Activated T-cell treated with anti-CD3 and anti-CD28 coated beads, Interleukin-2, amount 50 U/mL, for 72 hours (primary cell): ENCODE measurements at regions not wholly inside any gene's neighbourhood (a gene's known extent, or its start where the extent isn't known, plus 50 kb on each side); places are given as distances from the start of the nearest gene placed in this dataset.

Experiments
- ATAC-seq, 2 donors: fragments of 150-1000 bp; cut with Tn5 transposase; replicated peaks in 1 of 2; 2 replicates each; pipeline ENCODE4 v1.10.0; 2021; ENCODE audit warnings: moderate library complexity in 2 of 2, mild to moderate bottlenecking in 1 of 2
- DNase-seq, 2 donors: peaks; one replicate each; pipeline ENCODE4 v3.0.0; 2021 to 2022; ENCODE audit warnings: mixed read lengths in 1 of 2
- H3K27ac Mint-ChIP-seq: one replicate; pipeline ENCODE4 v1.8.0; 2022; ENCODE audit warnings: mild to moderate bottlenecking, moderate library complexity, mixed read lengths
- H3K27me3 Mint-ChIP-seq: one replicate; pipeline ENCODE4 v1.8.0; 2022; ENCODE audit warnings: low read depth, mixed read lengths
- H3K36me3 Mint-ChIP-seq, 2 donors: one replicate each; pipeline ENCODE4 v1.8.0; 2022; ENCODE audit warnings: mixed read lengths in 2 of 2, mild to moderate bottlenecking in 1 of 2; ENCODE audit not compliant: insufficient read depth in 2 of 2
- H3K4me1 Mint-ChIP-seq: one replicate; pipeline ENCODE4 v1.8.0; 2022; ENCODE audit warnings: low read depth, mixed read lengths
- H3K4me3 Mint-ChIP-seq, 2 donors: one replicate each; pipeline ENCODE4 v1.8.0; 2022; ENCODE audit warnings: mild to moderate bottlenecking in 2 of 2, mixed read lengths in 2 of 2, moderate library complexity in 2 of 2
- H3K9me3 Mint-ChIP-seq, 2 donors: one replicate each; pipeline ENCODE4 v1.8.0; 2022; ENCODE audit warnings: mixed read lengths in 2 of 2

DNA sequence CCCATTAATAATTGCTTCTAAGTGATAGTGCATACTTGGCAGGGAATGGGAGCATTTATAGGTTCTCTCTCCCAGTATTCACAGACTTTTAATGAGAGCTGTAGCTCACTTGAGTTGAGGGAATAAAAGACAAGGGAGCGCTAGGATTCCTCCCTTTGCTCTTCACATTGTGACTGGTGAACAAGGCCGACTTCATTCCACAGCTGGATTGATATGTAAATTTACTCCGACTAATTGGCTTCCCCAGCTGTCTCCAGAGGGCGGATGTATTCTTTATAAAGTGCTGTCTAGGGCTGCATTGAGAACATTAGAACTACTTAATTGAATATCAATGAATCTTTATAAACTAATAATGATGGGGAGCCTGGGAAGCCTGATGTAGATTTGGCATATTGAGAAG is 63.4 kb downstream of the GPR50 start:
- DNase-seq: no peak
- H3K27ac Mint-ChIP-seq: no peak overlapping the region
- ATAC-seq: no peak
- H3K4me3 Mint-ChIP-seq: no peak overlapping the region
- H3K36me3 Mint-ChIP-seq: no peaks in the 10 kb centered on the region
- peaks cover 22% of the 10 kb centered on the region for H3K27me3 Mint-ChIP-seq
- H3K4me1 Mint-ChIP-seq: no peaks in the 10 kb centered on the region
- no peaks in the 10 kb centered on the region for H3K9me3 Mint-ChIP-seq

- no peak overlapping the region for H3K27ac Mint-ChIP-seq
- ATAC-seq (no peak), DNase-seq (no peak)
- H3K27me3 Mint-ChIP-seq: peaks cover 22% of the 10 kb centered on the region
- H3K9me3 Mint-ChIP-seq: no peaks in the 10 kb centered on the region
- no peaks in the 10 kb centered on the region for H3K4me1 Mint-ChIP-seq
- no peaks in the 10 kb centered on the region for H3K36me3 Mint-ChIP-seq
- no peak overlapping the region for H3K4me3 Mint-ChIP-seq
Measured at GRCh38 chrX:151240237-151240636, 63.9 kb downstream of the GPR50 start.

- no peaks in the 10 kb centered on the region for H3K4me1 Mint-ChIP-seq
- no peak overlapping the region for H3K27ac Mint-ChIP-seq
- ATAC-seq (no peak), DNase-seq (no peak)
- peaks cover 39% of the 10 kb centered on the region for H3K27me3 Mint-ChIP-seq
- H3K36me3 Mint-ChIP-seq: no peaks in the 10 kb centered on the region
- no peak overlapping the region for H3K4me3 Mint-ChIP-seq
- H3K9me3 Mint-ChIP-seq: peaks cover 0 to 4% of the 10 kb centered on the region in 2 donors
Measured at GRCh38 chrX:151268836-151269235, 92.5 kb downstream of the GPR50 start.

DNA sequence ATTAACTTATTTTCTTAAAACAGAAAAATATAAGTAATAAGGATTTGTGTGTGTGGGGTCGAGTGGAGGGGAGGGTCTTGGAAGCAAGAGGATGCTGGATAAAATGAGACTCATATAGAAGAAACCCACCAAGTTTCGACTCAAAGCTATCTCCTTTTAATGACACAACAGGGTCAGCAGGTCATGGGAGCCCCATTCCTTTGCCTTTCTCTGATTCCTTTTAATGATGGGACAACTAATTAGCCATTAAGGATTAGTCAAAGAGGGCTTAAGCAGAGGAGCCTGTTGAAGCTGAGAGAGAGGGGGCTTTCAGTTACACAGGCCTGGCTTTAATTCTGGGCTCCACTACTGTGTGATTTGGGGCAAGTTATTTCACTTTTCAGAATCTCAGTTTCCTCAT is 102.8 kb downstream of the GPR50 start:
- no peak overlapping the region for H3K27ac Mint-ChIP-seq
- DNase-seq (no peak), ATAC-seq (no peak)
- no peak overlapping the region for H3K4me3 Mint-ChIP-seq
- H3K9me3 Mint-ChIP-seq: no peaks in the 10 kb centered on the region
- no peaks in the 10 kb centered on the region for H3K36me3 Mint-ChIP-seq
- peaks cover 14% of the 10 kb centered on the region for H3K27me3 Mint-ChIP-seq
- no peaks in the 10 kb centered on the region for H3K4me1 Mint-ChIP-seq

- no peaks in the 10 kb centered on the region for H3K4me1 Mint-ChIP-seq
- H3K9me3 Mint-ChIP-seq: no peaks in the 10 kb centered on the region
- H3K27me3 Mint-ChIP-seq: peaks cover 15% of the 10 kb centered on the region
- H3K27ac Mint-ChIP-seq: no peak overlapping the region
- no peak for DNase-seq
- ATAC-seq: no peak
- H3K36me3 Mint-ChIP-seq: no peaks in the 10 kb centered on the region
- H3K4me3 Mint-ChIP-seq: no peak overlapping the region
Measured at GRCh38 chrX:151287954-151288353, 109.1 kb upstream of the VMA21 start.

- no peak for ATAC-seq
- Mint-ChIP-seq H3K27ac (no peak overlapping the region), H3K9me3 (no peaks in the 10 kb centered on the region), H3K4me1 (no peaks in the 10 kb centered on the region), H3K4me3 (no peak overlapping the region), H3K27me3 (peaks cover 38% of the 10 kb centered on the region), H3K36me3 (peaks cover 0 to 2% of the 10 kb centered on the region in 2 donors)
- no peak for DNase-seq
Measured at GRCh38 chrX:151323054-151323453, 74.0 kb upstream of the VMA21 start.

DNA sequence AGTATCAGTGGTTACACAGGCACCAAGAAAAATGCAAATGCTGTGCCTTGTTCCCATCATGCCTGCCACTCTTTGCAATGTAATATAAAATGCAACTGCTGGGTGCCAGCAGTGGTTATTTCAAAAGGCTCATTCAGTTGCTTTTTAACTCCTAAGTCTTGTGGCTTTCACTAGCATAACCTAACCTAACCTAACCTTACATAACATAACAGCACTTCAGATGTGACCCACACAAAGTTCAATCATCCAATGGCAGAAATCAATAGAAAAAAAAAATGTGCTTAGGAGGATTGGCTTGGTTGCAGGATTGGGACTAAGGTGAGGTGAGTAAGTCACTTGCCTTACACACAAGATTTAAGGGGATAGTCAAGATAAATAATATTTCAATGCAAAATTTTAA is 60.2 kb upstream of the VMA21 start:
- Mint-ChIP-seq H3K4me1 (no peaks in the 10 kb centered on the region), H3K4me3 (no peak overlapping the region), H3K9me3 (no peaks in the 10 kb centered on the region), H3K36me3 (no peaks in the 10 kb centered on the region), H3K27me3 (peaks cover 11% of the 10 kb centered on the region), H3K27ac (no peak overlapping the region)
- no peak for DNase-seq
- ATAC-seq: no peak

GRCh38 chrX:151346931-151347543 is 50.0 kb upstream of the VMA21 start:
- DNase-seq (no peak), ATAC-seq (peak in 1 of 2 donors; percentile 53)
- Mint-ChIP-seq H3K36me3 (no peaks in the 10 kb centered on the region), H3K4me1 (no peaks in the 10 kb centered on the region), H3K4me3 (no peak overlapping the region), H3K9me3 (no peaks in the 10 kb centered on the region), H3K27me3 (peaks cover 68% of the 10 kb centered on the region), H3K27ac (no peak overlapping the region)
